ENCODE measurements at regions not wholly inside any gene's neighbourhood (a gene's known extent, or its start where the extent isn't known, plus 50 kb on each side); places are given as distances from the start of the nearest gene placed in this dataset.
"Not testable (repeated sequence)": the region's sequence is repeated elsewhere in the genome, so short reads cannot be mapped to it uniquely, and the experiment has no call there.

- DNase-seq: not testable (repeated sequence)
These were observed 280.6 kb upstream of the MAF start for GRCh38 chr16:79881107-79881506.

- no peak for DNase-seq
These were observed 275.8 kb upstream of the MAF start for GRCh38 chr16:79876332-79876730.

- no peak for DNase-seq
These were observed 273.9 kb upstream of the MAF start for GRCh38 chr16:79874391-79874790.

GRCh38 chr16:79873825-79874224, 273.3 kb upstream of the MAF start:
- no peak for DNase-seq

- no peak for DNase-seq
These were observed 271.4 kb upstream of the MAF start for GRCh38 chr16:79871906-79872305.

GRCh38 chr16:79870016-79870886, 269.7 kb upstream of the MAF start:
- no peak for DNase-seq

GRCh38 chr16:79869304-79870015, 268.9 kb upstream of the MAF start:
- no peak for DNase-seq

- no peak for DNase-seq
These were observed 268.3 kb upstream of the MAF start for GRCh38 chr16:79868841-79869240.

GRCh38 chr16:79867425-79867997, 267.0 kb upstream of the MAF start:
- DNase-seq: no peak

GRCh38 chr16:79865918-79866317, 265.4 kb upstream of the MAF start:
- DNase-seq: no peak

- no peak for DNase-seq
These were observed 264.3 kb upstream of the MAF start for GRCh38 chr16:79864781-79865391.

GRCh38 chr16:79864032-79864780, 263.7 kb upstream of the MAF start:
- DNase-seq: no peak

GRCh38 chr16:79863128-79864031, 262.8 kb upstream of the MAF start:
- DNase-seq: no peak

GRCh38 chr16:79862601-79863000, 262.1 kb upstream of the MAF start:
- no peak for DNase-seq

GRCh38 chr16:79856581-79856980, 256.0 kb upstream of the MAF start:
- DNase-seq: no peak

- no peak for DNase-seq
These were observed 249.8 kb upstream of the MAF start for GRCh38 chr16:79850348-79850747.

GRCh38 chr16:79849119-79849518, 248.6 kb upstream of the MAF start:
- no peak for DNase-seq

- DNase-seq: no peak
These were observed 248.2 kb upstream of the MAF start for GRCh38 chr16:79848719-79849118.

GRCh38 chr16:79847569-79847968, 247.0 kb upstream of the MAF start:
- no peak for DNase-seq

GRCh38 chr16:79847101-79847500, 246.6 kb upstream of the MAF start:
- no peak for DNase-seq

GRCh38 chr16:79845734-79846135, 245.2 kb upstream of the MAF start:
- no peak for DNase-seq

Data from midbrain (tissue), 1 donor.